OCI-LY7 (cell line): ENCODE measurements at regions not wholly inside any gene's neighbourhood (a gene's known extent, or its start where the extent isn't known, plus 50 kb on each side); places are given as distances from the start of the nearest gene placed in this dataset.

Source experiments
- BruUV-seq: library from RNA; stranded (reverse); fragments of 400-500 nt; replicated peaks from 2 replicates; lab custom pipeline; 2021; lab: Mats Ljungman, UMichigan
- CTCF ChIA-PET: fragments of 300-600 bp; sonication (Branson Sonifier 250); formaldehyde crosslinking; loops from one replicate; lab custom pipeline; 2022; ENCODE audit warnings: antibody characterized with exemption; ENCODE audit not compliant: unreplicated experiment; lab: Charles Lee
- POLR2A ChIA-PET: fragments of 300-600 bp; sonication (Branson Sonifier 250); formaldehyde crosslinking; loops from one replicate; lab custom pipeline; 2022; ENCODE audit warnings: antibody characterized with exemption; lab: Charles Lee
- DNase-seq: peaks from one replicate; pipeline ENCODE4 v3.0.0-alpha.2; 2015; ENCODE audit warnings: low spot score
- H2AFZ ChIP-seq: fragments of 200-600 bp; sonication (generic), shearing (Covaris generic); 2 replicates; pipeline ENCODE4 v1.6.1; 2014; ENCODE audit warnings: mild to moderate bottlenecking, antibody characterized with exemption, low read length, moderate library complexity
- H3K27ac ChIP-seq: fragments of 200-600 bp; sonication (generic); 2 replicates; pipeline ENCODE4 v1.5.1; 2014; ENCODE audit warnings: mixed run types, low read depth, mild to moderate bottlenecking, moderate library complexity, low read length, inconsistent platforms; ENCODE audit not compliant: poor library complexity, severe bottlenecking
- H3K36me3 ChIP-seq: fragments of 200-600 bp; sonication (generic); 2 replicates; pipeline ENCODE4 v1.6.1; 2014; ENCODE audit warnings: mild to moderate bottlenecking, antibody characterized with exemption, low read length, moderate library complexity, mixed read lengths; ENCODE audit not compliant: insufficient read depth
- H3K4me1 ChIP-seq: fragments of 200-600 bp; sonication (generic); 2 replicates; pipeline ENCODE4 v1.5.1; 2014; ENCODE audit warnings: mild to moderate bottlenecking, low read length; ENCODE audit not compliant: insufficient read depth, poor library complexity, severe bottlenecking
- H3K4me2 ChIP-seq: fragments of 200-600 bp; sonication (generic); 2 replicates; pipeline ENCODE4 v1.6.1; 2014; ENCODE audit warnings: mild to moderate bottlenecking, low read length
- H3K4me3 ChIP-seq: fragments of 200-600 bp; sonication (generic); 2 replicates; pipeline ENCODE4 v1.5.1; 2014; ENCODE audit warnings: mild to moderate bottlenecking, low read depth, low read length; ENCODE audit not compliant: poor library complexity, severe bottlenecking
- H3K79me2 ChIP-seq: fragments of 200-600 bp; sonication (generic); 2 replicates; pipeline ENCODE4 v1.6.1; 2016; ENCODE audit warnings: low read depth, mild to moderate bottlenecking, low read length, moderate library complexity, mixed read lengths; ENCODE audit not compliant: insufficient read depth
- H3K9me2 ChIP-seq: fragments of 200-600 bp; sonication (generic); 2 replicates; pipeline ENCODE4 v1.6.1; 2016; ENCODE audit warnings: mild to moderate bottlenecking, low read length, mixed read lengths; ENCODE audit not compliant: insufficient read depth
- H3K9me3 ChIP-seq: fragments of 200-600 bp; sonication (generic); 2 replicates; pipeline ENCODE4 v1.6.1; 2014; ENCODE audit warnings: mild to moderate bottlenecking, mixed run types, low read length, mixed read lengths
- H4K20me1 ChIP-seq: fragments of 200-600 bp; sonication (generic); 2 replicates; pipeline ENCODE4 v1.6.1; 2014; ENCODE audit warnings: mild to moderate bottlenecking, antibody characterized with exemption, low read length, moderate library complexity, mixed read lengths; ENCODE audit not compliant: insufficient read depth
- EZH2phosphoT487 ChIP-seq: fragments of 200-600 bp; sonication (generic); IDR thresholded peaks from 2 replicates; pipeline ENCODE4 v1.6.1; 2018; ENCODE audit warnings: low read depth, borderline replicate concordance, mild to moderate bottlenecking, mixed run types, antibody characterized with exemption, low read length, moderate library complexity, mixed read lengths
- intact Hi-C: fragments of 100-400 bp; cut with micrococcal nuclease; formaldehyde crosslinking; loops from one replicate; pipeline ENCODE4 v1.10.0; 2022; ENCODE audit not compliant: unreplicated experiment
- TF ChIP-seq, protein P1 (sequence below): fragments of 200-600 bp; sonication (generic); conservative IDR thresholded peaks from 2 replicates; pipeline ENCODE4 v1.5.1; 2014; ENCODE audit warnings: mild to moderate bottlenecking, antibody characterized with exemption, low read length, moderate library complexity, mixed read lengths

DNA sequence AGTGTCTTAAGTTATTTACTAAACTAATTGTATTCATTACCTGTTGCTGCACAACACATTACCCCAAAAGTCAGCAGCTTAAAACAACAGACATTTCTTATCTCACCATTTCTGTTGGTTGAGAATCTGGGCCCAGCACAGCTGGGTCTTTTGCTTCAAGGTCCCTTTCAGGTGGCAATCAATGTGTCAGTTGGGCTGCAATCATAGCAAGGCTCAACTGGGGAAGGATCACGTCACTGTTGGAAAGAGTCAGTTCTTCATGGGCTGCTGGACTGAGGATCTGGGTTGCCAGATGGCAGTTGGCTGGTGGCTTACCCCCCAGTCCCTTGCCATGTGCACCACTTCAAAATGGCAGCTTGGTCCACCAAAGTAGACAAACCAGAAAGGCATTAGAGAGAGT is 261.2 kb downstream of the SUCLG1 start:
- no peak for DNase-seq
- Histone ChIP-seq H3K79me2 (no peaks in the 10 kb centered on the region), H2AFZ (no peak overlapping the region), H3K4me1 (no peaks in the 10 kb centered on the region), H3K27ac (no peak overlapping the region), H3K4me3 (no peak overlapping the region), H3K4me2 (no peak overlapping the region), H3K9me2 (no peaks in the 10 kb centered on the region), H4K20me1 (no peaks in the 10 kb centered on the region), H3K9me3 (no peaks in the 10 kb centered on the region), H3K36me3 (no peaks in the 10 kb centered on the region)
- POLR2A ChIA-PET, result no interaction called here
- intact Hi-C loops, result no loop called here
- CTCF ChIA-PET, result no interaction called here
- no TSS peak for BruUV-seq
- TF ChIP-seq EZH2phosphoT487, result no peak
- TF ChIP-seq, protein P1, sequence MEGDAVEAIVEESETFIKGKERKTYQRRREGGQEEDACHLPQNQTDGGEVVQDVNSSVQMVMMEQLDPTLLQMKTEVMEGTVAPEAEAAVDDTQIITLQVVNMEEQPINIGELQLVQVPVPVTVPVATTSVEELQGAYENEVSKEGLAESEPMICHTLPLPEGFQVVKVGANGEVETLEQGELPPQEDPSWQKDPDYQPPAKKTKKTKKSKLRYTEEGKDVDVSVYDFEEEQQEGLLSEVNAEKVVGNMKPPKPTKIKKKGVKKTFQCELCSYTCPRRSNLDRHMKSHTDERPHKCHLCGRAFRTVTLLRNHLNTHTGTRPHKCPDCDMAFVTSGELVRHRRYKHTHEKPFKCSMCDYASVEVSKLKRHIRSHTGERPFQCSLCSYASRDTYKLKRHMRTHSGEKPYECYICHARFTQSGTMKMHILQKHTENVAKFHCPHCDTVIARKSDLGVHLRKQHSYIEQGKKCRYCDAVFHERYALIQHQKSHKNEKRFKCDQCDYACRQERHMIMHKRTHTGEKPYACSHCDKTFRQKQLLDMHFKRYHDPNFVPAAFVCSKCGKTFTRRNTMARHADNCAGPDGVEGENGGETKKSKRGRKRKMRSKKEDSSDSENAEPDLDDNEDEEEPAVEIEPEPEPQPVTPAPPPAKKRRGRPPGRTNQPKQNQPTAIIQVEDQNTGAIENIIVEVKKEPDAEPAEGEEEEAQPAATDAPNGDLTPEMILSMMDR, result no peak

GRCh38 chr2:84194949-84195644 is 264.0 kb downstream of the SUCLG1 start:
- Histone ChIP-seq H3K79me2 (no peaks in the 10 kb centered on the region), H3K9me3 (no peaks in the 10 kb centered on the region), H2AFZ (no peak overlapping the region), H3K27ac (no peak overlapping the region), H3K4me2 (no peak overlapping the region), H3K4me1 (no peaks in the 10 kb centered on the region), H3K9me2 (no peaks in the 10 kb centered on the region), H3K4me3 (no peak overlapping the region), H4K20me1 (no peaks in the 10 kb centered on the region), H3K36me3 (no peaks in the 10 kb centered on the region)
- intact Hi-C loops, result no loop called here
- DNase-seq, result no peak
- no TSS peak for BruUV-seq
- no peak for TF ChIP-seq EZH2phosphoT487
- TF ChIP-seq, protein P1, result no peak
- ChIA-PET POLR2A (no interaction called here), CTCF (no interaction called here)

DNA sequence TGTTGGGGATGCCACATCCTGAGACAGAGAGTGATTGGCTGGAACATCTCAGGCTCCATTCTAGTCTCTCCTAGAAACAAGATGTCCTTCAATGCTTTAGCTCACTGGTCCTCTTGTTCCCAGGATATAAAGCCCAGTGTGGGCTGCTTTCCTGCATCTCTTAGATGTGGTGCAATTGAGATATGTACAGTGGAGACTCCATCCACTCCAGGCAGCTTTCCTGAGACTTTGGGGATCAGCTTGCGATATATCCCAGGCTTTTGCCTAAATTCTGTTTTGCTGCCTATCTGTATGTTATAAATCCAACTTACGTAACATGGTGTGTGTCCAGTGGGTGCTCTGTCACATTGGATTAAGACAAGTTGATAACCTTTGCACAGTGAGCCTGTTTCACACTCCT is 264.9 kb downstream of the SUCLG1 start:
- H3K9me2 ChIP-seq, result no peaks in the 10 kb centered on the region
- ChIA-PET POLR2A (no interaction called here), CTCF (no interaction called here)
- H3K36me3 ChIP-seq, result no peaks in the 10 kb centered on the region
- no peak for DNase-seq
- intact Hi-C loops, result no loop called here
- no peak overlapping the region for H3K4me3 ChIP-seq
- H3K4me2 ChIP-seq, result no peak overlapping the region
- no peak for TF ChIP-seq EZH2phosphoT487
- TF ChIP-seq, protein P1, result no peak
- H3K79me2 ChIP-seq, result no peaks in the 10 kb centered on the region
- H4K20me1 ChIP-seq, result no peaks in the 10 kb centered on the region
- no peak overlapping the region for H2AFZ ChIP-seq
- H3K4me1 ChIP-seq, result no peaks in the 10 kb centered on the region
- BruUV-seq, result no TSS peak
- no peak overlapping the region for H3K27ac ChIP-seq
- H3K9me3 ChIP-seq, result no peaks in the 10 kb centered on the region
